Endodermal cell (in vitro differentiated cells): ENCODE measurements at regions not wholly inside any gene's neighbourhood (a gene's known extent, or its start where the extent isn't known, plus 50 kb on each side); places are given as distances from the start of the nearest gene placed in this dataset.

Source experiments
- DNase-seq: peaks from one replicate; pipeline ENCODE4 v3.0.0-alpha.2; 2017
- H3K27ac ChIP-seq: 2 replicates; pipeline ENCODE4 v1.5.1; 2013; ENCODE audit warnings: mild to moderate bottlenecking, low read depth, low read length, moderate library complexity
- H3K27me3 ChIP-seq: 2 replicates; pipeline ENCODE4 v1.6.1; 2013; ENCODE audit warnings: mild to moderate bottlenecking, low read length, moderate library complexity; ENCODE audit not compliant: insufficient read depth, control insufficient read depth, poor library complexity, severe bottlenecking
- H3K36me3 ChIP-seq: 2 replicates; pipeline ENCODE4 v1.7.0; 2013; ENCODE audit warnings: mild to moderate bottlenecking, low read length, moderate library complexity; ENCODE audit not compliant: control insufficient read depth, insufficient read depth
- H3K4me1 ChIP-seq: one replicate; pipeline ENCODE4 v1.7.0; 2013; ENCODE audit warnings: low read length; ENCODE audit not compliant: control insufficient read depth, insufficient read depth
- H3K4me3 ChIP-seq: 2 replicates; pipeline ENCODE4 v1.5.1; 2013; ENCODE audit warnings: mild to moderate bottlenecking, low read length, moderate library complexity
- H3K9ac ChIP-seq: 2 replicates; pipeline ENCODE4 v1.6.1; 2013; ENCODE audit warnings: mild to moderate bottlenecking, low read length, moderate library complexity; ENCODE audit not compliant: poor library complexity, severe bottlenecking; ENCODE audit errors: extremely low read depth
- H3K9me3 ChIP-seq: 2 replicates; pipeline ENCODE4 v1.6.1; 2013; ENCODE audit warnings: mild to moderate bottlenecking, low read length, moderate library complexity; ENCODE audit not compliant: control insufficient read depth
- H3K27ac Mint-ChIP-seq: 2 replicates; pipeline ENCODE4 v1.8.0; 2020; ENCODE audit warnings: mixed read lengths
- H3K27me3 Mint-ChIP-seq: 2 replicates; pipeline ENCODE4 v1.8.0; 2021; ENCODE audit warnings: mild to moderate bottlenecking, mixed read lengths; ENCODE audit not compliant: insufficient read depth
- H3K36me3 Mint-ChIP-seq: 2 replicates; pipeline ENCODE4 v1.8.0; 2020; ENCODE audit warnings: low read depth, mixed read lengths
- H3K4me1 Mint-ChIP-seq: 2 replicates; pipeline ENCODE4 v1.8.0; 2020; ENCODE audit warnings: mixed read lengths
- H3K4me3 Mint-ChIP-seq: 2 replicates; pipeline ENCODE4 v1.8.0; 2020; ENCODE audit warnings: mild to moderate bottlenecking, moderate library complexity, mixed read lengths
- H3K9me3 Mint-ChIP-seq: 2 replicates; pipeline ENCODE4 v1.8.0; 2020; ENCODE audit warnings: mild to moderate bottlenecking, mixed read lengths
- WGBS, 2 experiments: methylation state at CpG; one replicate each; pipeline versions ENCODE4 v1.1.5 to v1.1.7; 2013; ENCODE audit warnings: missing lambda C conversion rate in 2 of 2, mixed read lengths in 1 of 2; ENCODE audit not compliant: insufficient coverage in 1 of 2, insufficient read length in 1 of 2; 5-methylcytosine and 5-hydroxymethylcytosine counted together
- TF ChIP-seq, protein P1 (sequence below): fragments of 200-600 bp; sonication (generic); conservative IDR thresholded peaks from 2 replicates; pipeline ENCODE4 v1.5.0; 2021; ENCODE audit warnings: antibody characterized with exemption, mild to moderate bottlenecking

DNA sequence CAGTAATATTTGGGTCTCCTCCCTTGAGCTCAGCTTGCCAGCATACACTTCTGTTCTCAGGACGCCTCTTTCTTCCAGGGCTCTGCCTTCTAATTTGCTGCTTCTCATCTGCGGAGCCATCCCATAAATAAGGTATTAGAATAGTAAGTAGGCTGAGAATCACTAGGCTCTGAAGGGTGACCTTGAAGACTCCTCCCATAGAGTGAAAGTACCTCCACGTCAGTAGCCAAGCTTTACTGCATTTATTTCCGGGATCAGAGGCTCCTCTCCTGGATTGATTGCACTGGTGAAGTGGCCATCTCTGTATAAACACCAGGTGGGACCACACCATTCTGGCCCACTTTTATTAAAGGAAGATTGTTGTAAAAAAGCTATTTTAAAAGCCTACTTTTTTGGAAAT, 315.5 kb downstream of the FAT3 start:
- Histone ChIP-seq H3K4me3 (no peak overlapping the region), H3K9me3 (no peaks in the 10 kb centered on the region), H3K4me1 (no peaks in the 10 kb centered on the region), H3K36me3 (no peaks in the 10 kb centered on the region), H3K9ac (no peak overlapping the region), H3K27me3 (no peaks in the 10 kb centered on the region), H3K27ac (no peak overlapping the region)
- Mint-ChIP-seq H3K4me1 (peaks cover 4% of the 10 kb centered on the region), H3K36me3 (no peaks in the 10 kb centered on the region), H3K4me3 (no peak overlapping the region), H3K9me3 (no peaks in the 10 kb centered on the region), H3K27ac (no peak overlapping the region), H3K27me3 (peaks cover 2% of the 10 kb centered on the region)
- TF ChIP-seq, protein P1, sequence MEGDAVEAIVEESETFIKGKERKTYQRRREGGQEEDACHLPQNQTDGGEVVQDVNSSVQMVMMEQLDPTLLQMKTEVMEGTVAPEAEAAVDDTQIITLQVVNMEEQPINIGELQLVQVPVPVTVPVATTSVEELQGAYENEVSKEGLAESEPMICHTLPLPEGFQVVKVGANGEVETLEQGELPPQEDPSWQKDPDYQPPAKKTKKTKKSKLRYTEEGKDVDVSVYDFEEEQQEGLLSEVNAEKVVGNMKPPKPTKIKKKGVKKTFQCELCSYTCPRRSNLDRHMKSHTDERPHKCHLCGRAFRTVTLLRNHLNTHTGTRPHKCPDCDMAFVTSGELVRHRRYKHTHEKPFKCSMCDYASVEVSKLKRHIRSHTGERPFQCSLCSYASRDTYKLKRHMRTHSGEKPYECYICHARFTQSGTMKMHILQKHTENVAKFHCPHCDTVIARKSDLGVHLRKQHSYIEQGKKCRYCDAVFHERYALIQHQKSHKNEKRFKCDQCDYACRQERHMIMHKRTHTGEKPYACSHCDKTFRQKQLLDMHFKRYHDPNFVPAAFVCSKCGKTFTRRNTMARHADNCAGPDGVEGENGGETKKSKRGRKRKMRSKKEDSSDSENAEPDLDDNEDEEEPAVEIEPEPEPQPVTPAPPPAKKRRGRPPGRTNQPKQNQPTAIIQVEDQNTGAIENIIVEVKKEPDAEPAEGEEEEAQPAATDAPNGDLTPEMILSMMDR = no peak
- 92% methylated on average over 4 of the region's 4 CpGs; no CpG with 5 or more reads in 1 of the 2 experiments for WGBS, 2 experiments
- DNase-seq = no peak

GRCh38 chr11:92545906-92546471, 321.4 kb downstream of the FAT3 start:
- 39 to 72% methylated on average over 3 to 6 of the region's 6 CpGs for WGBS, 2 experiments
- H3K36me3 ChIP-seq = no peaks in the 10 kb centered on the region
- Mint-ChIP-seq H3K9me3 (no peaks in the 10 kb centered on the region), H3K4me1 (peaks cover 23% of the 10 kb centered on the region), H3K4me3 (no peak overlapping the region), H3K27ac (no peak overlapping the region), H3K27me3 (peaks cover 18% of the 10 kb centered on the region), H3K36me3 (no peaks in the 10 kb centered on the region)
- TF ChIP-seq, protein P1 = no peak
- no peak overlapping the region for H3K4me3 ChIP-seq
- peak overlapping the region; percentile 52 for H3K27ac ChIP-seq
- DNase-seq = no peak
- peaks cover 8% of the 10 kb centered on the region for H3K4me1 ChIP-seq
- no peaks in the 10 kb centered on the region for H3K27me3 ChIP-seq
- no peaks in the 10 kb centered on the region for H3K9me3 ChIP-seq
- no peak overlapping the region for H3K9ac ChIP-seq

DNA sequence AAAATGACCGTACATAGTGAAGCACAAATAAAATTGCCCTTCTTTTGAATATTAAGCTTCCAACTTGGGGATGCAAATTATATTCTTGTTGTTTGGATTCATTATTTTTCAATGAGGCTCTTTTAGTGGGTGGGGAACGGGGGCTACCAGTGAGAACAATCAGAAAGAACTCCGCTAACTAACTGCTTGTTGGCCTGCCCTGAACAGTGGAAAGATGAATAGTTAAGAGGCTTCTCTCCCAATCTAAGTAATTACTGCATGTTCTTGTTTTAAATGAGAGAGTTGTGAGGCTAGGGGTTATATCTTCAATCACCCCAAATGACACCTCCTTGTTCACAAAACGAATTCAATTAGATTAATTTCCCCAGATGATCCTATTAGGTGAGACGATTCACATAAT, 322.0 kb downstream of the FAT3 start:
- H3K36me3 ChIP-seq = no peaks in the 10 kb centered on the region
- H3K27ac ChIP-seq = no peak overlapping the region
- H3K27me3 ChIP-seq = no peaks in the 10 kb centered on the region
- Mint-ChIP-seq H3K9me3 (no peaks in the 10 kb centered on the region), H3K27ac (no peak overlapping the region), H3K4me3 (no peak overlapping the region), H3K27me3 (peaks cover 18% of the 10 kb centered on the region), H3K36me3 (no peaks in the 10 kb centered on the region), H3K4me1 (peaks cover 28% of the 10 kb centered on the region)
- TF ChIP-seq, protein P1 = no peak
- no peak overlapping the region for H3K4me3 ChIP-seq
- 78 to 100% methylated on average over 1 to 5 of the region's 5 CpGs for WGBS, 2 experiments
- no peaks in the 10 kb centered on the region for H3K9me3 ChIP-seq
- no peak for DNase-seq
- H3K9ac ChIP-seq = no peak overlapping the region
- H3K4me1 ChIP-seq = peaks cover 10% of the 10 kb centered on the region
